NCI-H69 (cell line): ENCODE measurements at regions not wholly inside any gene's neighbourhood (a gene's known extent, or its start where the extent isn't known, plus 50 kb on each side); places are given as distances from the start of the nearest gene placed in this dataset.
"Not testable (repeated sequence)": the region's sequence is repeated elsewhere in the genome, so short reads cannot be mapped to it uniquely, and the experiment has no call there.

Experiments used
- DNase-seq: peaks from one replicate; lab custom pipeline; 2025; lab: John Stamatoyannopoulos, UW

DNA sequence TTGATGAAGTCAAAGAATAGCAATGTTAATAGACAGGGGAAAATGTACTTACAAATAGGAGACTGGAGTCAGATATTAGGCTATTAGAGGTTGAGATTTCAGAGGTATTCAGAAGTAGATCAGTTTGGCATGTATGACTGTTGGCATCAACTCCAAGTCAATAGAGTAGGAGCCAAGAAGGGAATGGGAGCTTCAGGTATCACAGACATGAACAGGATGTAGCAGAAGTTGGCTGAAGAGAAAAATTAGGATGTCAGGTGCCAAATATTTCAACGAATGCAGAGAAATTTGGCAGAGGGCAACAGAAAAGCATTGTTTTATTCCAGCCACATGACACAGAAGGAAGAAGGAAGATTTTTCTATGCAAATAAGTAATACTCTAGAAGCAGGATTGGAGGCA is 69.7 kb downstream of the GLYATL1 start:
- no peak for DNase-seq

GRCh38 chr11:59009661-59010060 is 70.4 kb downstream of the GLYATL1 start:
- DNase-seq, result no peak

GRCh38 chr11:59010708-59011107 is 71.4 kb downstream of the GLYATL1 start:
- no peak for DNase-seq

- DNase-seq, result peak; percentile 66
Measured at GRCh38 chr11:59011655-59012397, 72.5 kb downstream of the GLYATL1 start.

- DNase-seq, result peak; percentile 5
Measured at GRCh38 chr11:59012398-59013265, 73.3 kb downstream of the GLYATL1 start.

DNA sequence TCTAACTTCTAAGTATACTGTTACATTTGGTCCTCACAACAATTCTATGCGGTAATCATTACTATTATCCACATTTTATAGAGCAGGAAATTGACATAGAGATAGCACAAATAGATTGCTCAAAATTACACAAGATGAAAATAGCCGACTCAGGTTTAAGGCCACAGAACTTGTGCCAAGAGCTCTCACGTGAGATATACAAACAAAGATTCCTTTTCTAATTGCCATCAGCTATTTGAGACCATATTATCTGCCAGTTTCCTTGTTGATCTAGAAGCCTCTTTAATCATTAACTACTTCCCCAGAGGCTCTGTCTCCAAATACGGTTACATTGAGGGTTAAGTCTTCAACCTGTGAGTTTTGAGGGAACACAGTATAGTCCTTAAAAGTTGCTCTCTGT is 61.0 kb upstream of the GLYATL1B start:
- DNase-seq, result peak; percentile 69

- DNase-seq, result no peak
Measured at GRCh38 chr11:59028105-59028504, 58.0 kb upstream of the GLYATL1B start.

DNA sequence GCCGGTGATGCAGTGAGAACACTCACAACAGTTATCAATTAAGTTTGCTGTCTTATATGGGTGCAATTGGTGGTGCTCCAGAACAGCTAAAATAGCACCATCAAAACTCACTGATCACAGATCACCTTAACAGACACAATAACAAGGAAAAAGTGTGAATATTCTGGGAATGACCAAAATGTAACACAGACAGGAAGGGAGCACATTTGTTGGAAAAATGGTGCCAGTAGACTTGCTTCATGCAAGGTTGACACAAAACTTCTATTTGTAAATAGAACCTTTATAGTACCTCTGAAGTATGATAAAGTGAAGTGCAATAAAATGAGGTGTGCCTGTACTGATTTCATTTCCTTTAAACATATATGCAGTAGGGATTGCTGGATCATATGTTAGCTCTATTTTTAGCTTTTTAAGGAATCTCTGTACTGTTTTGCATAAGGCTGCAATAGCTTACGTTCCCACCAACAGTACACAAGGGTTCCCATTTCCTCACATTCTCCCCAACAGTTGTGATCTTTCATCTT is 56.7 kb upstream of the GLYATL1B start:
- no peak for DNase-seq

DNA sequence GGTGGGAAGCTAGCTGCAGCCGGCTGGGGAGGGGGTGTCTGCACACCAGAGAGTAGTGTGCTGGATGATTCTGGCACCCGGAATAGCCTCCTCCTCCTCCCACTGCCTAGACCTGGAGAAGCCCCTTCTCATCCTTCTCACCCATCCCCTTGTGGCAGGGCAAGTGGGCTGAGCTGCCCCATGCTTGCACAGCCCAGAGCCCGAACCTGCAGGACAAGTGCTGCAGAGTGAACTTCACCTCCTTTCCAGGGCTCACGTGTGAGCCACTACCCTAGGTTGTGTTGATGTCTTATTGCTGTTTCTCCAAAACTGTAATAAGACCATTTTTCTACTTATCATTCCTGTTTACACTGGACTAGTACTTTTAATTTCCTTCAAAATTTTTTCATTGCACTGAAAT is 56.1 kb upstream of the GLYATL1B start:
- DNase-seq, result no peak

DNA sequence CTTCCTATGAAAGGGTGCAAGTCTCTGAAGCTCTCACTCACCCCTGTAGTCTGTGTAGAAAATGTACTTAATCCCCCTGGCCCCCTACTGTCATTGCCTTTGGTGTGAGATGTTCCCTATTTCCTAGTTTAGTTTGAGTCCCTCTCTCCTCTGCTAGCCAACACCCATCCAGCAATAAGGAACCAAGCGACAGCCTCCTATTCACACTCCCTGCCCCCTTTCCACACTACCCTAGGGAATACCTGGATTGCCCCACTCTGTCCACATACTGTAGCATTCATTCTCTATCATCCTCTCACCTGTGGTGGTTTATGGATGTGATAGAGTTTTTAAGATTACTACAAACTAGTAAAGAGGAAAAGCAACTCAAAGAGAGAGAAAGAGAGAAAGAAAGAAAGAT is 54.4 kb upstream of the GLYATL1B start:
- not testable (repeated sequence) for DNase-seq
